ENCODE measurements at regions not wholly inside any gene's neighbourhood (a gene's known extent, or its start where the extent isn't known, plus 50 kb on each side); places are given as distances from the start of the nearest gene placed in this dataset.
"Not testable (repeated sequence)": the region's sequence is repeated elsewhere in the genome, so short reads cannot be mapped to it uniquely, and the experiment has no call there.

GRCh38 chr13:107809125-107809524 is 406.2 kb downstream of the LIG4 start:
- no peak for DNase-seq

DNA sequence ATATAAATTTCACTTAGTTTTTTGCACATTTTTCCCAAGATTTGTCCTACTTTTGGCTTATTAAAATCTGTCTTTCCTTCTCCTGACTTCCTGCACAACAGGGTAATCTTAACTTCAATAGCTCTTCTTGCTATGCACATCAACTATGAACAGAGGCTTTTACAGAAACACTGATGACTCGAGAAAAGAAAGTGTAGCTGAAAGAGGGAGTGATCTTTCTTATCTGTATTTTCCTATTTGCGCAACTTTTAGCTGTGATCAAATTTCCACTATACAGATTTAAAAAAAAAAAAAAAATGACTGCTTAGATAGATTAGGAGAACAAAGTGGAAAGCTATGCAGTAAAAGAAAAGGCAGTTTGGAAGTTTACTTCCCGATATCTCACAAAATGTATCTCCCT is 406.9 kb downstream of the LIG4 start:
- no peak for DNase-seq

GRCh38 chr13:107807306-107808073 is 407.8 kb downstream of the LIG4 start:
- DNase-seq: no peak

DNA sequence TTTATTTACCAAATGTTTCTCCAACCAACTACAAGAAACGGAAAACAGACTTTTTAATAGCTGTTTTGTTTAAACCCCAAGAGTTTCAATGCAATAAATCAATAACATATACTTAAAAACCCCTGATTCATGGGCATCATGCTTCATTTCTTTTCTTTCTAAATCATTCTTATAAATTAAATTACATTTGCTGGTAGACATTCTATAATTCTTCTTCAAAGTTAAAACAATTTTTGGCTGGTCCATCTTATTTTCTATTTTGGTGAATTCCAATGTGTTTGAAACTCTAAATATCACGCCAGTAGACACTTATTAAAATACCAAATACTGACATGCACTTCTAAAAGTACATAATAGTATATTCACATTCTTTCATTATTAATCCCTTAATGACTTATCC is 408.6 kb downstream of the LIG4 start:
- no peak for DNase-seq

DNA sequence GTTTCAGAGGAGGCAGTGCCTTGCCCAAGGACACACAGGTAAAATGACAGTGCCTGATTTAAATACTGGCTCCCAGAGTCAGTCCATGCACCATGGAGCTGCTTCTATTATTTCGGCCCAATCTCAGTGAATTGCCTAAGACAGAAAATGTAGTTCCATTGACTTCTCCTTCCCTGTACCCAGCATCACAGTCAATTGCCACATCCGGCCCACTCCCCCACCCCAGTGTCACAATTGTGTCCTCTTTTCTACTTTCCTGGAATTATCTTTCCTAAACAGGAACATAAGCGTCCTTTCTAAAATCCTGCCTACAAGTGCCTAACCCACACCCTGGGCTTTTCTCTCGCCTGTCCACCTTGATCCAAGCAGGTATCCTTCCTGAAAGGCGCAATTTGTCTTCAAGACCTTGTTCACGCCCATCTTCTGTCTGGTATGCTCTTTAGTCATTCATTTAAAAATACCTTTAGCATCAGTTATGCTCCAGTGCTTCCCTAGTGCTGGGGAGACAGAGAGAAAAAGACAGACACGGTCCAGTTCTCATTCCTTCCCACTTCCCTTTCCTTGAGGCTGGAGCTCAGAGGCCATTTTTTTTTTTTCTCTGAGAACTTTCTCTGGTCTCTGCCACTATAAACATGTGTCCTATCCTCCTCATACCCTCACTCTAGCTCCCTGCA is 411.4 kb downstream of the LIG4 start:
- no peak for DNase-seq

DNA sequence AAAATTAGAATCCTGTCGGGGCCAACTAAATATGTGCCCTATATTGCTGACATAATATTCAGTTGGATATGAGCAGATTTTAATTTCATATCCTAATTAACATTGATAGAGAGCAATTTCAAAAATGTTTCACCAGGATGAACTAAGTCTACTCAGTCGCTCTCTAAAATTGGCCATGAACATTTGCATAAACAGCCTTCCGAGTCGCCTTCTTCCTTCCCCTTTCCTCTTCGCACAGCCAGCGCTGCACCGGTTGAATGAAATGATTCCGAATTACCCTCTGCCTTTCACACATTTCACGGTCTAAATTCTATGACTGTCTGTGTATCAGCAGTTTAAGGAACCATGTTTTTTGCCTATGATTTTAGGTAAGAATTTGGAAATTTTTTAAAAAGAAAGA is 413.7 kb downstream of the LIG4 start:
- DNase-seq: no peak

DNA sequence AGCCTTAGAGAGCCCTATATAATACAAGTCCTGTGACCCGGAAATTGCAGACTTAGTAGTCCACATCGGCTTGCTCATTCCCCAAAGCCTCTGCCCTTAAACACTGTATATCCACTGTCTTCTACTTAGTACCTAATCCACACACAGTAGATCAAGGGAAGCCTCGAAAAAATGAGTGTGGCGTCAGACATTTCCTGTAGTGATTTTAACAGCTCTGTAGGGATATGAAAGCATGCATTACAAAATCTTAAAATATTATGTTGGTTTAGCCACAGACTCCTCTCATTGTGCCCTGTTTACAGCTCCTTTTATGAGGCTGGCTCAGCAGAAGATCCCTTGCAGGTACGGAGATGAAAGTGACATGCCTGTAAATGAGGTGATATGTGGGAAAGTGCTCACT is 416.3 kb downstream of the LIG4 start:
- no peak for DNase-seq

DNA sequence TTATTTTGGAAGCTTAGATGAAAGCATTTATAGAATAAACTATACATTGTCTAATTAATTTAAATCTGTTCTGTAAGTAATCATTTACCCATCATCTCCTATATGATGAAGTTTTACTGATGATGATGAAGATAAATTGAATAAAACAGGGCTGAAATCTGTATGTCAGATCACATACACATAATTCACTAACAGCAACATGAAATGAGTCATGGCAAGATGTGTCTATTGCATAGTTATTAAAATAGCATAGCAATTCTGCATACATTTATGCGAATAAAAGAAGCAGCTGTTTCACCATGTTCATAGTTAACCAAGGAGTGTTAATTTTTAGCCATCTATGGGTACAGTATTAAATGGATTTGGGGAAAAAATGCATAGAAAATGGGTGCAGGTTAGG is 424.9 kb downstream of the LIG4 start:
- no peak for DNase-seq

DNA sequence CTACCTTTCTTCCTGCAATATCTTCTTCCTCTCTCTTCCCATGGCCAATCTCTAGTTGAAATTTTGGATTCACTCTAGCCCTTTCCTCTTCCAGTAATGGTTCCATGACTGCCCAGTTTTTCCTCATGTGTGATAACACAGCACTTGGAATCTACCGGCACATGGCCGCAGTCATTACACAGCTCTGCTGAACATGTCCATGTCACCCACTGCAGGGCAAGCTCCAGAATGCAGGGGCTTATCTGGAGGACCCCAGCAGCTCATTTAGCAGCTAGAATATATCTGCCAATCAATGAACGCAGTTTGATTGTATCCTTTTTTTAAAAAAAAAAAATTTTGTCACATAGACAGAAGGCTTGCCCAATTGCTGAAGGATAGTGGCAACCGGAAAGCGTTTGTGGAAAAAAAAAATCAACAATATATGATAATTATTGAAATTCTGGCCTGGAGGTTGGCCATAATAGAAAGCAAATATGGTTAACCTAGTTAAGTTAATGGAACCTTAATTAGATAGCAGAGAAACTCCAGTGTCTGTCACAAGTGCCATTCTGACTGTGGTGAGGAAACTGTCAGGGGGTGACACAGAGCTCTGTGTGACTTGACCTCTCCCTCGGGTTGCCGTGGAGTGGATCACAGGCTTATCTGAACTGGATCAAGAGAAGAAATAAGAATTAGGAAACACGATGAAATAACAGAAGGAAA is 426.7 kb downstream of the LIG4 start:
- DNase-seq: no peak

DNA sequence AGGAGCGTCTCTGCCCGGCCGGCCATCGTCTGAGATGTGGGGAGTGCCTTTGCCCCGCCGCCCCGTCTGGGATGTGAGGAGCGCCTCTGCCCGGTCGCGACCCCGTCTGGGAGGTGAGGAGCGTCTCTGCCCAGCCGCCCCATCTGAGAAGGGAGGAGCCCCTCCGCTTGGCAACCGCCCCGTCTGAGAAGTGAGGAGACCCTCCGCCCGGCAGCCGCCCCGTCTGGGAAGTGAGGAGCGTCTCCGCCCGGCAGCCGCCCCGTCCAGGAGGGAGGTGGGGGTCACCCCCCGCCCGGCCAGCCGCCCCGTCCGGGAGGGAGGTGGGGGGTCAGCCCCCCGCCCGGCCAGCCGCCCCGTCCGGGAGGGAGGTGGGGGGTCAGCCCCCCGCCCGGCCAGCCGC is 432.7 kb downstream of the LIG4 start:
- not testable (repeated sequence) for DNase-seq

DNA sequence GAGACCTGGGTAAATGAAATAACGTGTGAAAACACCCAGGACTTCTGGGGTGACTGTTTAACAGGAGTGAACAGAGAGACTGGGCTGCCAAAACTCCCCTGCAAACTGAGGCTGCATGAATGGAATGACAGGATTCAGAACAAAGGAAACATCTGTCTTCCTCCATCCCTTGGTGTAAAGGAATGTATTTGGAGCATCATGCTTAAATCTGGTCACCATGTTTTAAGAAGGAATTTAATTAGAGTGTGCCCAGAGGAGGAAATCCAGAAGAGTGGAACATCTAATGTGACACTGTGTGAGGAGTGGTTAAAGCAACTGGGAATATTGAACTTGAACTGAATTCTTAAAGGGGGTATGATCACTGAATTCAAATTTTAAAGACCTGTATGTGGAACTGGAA is 437.2 kb downstream of the LIG4 start:
- DNase-seq: no peak

GRCh38 chr13:107770541-107770940 is 444.8 kb downstream of the LIG4 start:
- no peak for DNase-seq

- DNase-seq: no peak
These were observed 448.2 kb downstream of the LIG4 start for GRCh38 chr13:107767119-107767518.

- DNase-seq: no peak
These were observed 449.5 kb downstream of the LIG4 start for GRCh38 chr13:107765724-107766401.

GRCh38 chr13:107764046-107764445 is 451.3 kb downstream of the LIG4 start:
- DNase-seq: no peak

- DNase-seq: no peak
These were observed 461.6 kb downstream of the LIG4 start for GRCh38 chr13:107753748-107754147.

- no peak for DNase-seq
These were observed 462.0 kb downstream of the LIG4 start for GRCh38 chr13:107753291-107753690.

DNA sequence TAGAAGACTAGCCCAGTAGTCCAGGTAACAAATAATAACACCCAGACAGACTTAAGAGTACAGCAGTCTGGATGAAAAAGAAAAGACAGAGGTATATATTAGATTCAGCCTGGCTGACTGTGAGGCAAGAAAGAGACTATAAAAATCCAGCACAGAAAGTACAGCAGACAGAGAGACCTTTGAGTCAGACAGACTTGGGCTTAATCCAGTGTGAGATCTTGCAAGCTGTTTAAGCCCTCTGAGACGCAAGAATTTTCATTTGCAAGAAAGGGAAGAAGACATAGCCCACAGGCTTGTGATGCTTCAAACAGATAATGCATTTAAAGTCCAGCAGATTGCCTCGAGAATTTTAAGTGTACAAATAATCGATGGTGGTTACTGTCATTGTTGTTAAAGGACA is 471.4 kb downstream of the LIG4 start:
- DNase-seq: no peak

DNA sequence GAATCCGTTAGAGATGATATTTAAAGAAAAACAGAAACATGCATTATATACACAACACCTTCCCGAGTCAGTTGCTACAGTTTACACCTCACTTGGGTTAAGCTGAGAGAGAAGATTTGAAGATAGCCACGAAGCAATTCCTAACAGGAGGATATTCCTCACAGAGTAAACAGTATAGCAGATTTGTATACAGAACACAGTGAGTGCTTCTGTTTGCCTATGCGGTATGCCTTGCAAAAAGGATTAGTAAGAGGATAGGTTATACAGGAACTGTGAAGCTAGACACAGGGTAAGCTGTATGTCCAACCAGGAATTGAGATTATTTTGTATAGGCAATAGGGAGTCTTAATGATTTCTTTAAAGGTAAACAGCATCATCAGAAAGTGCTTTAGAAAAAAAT is 471.8 kb downstream of the LIG4 start:
- no peak for DNase-seq

- no peak for DNase-seq
These were observed 472.2 kb downstream of the LIG4 start for GRCh38 chr13:107743100-107743499.

DNA sequence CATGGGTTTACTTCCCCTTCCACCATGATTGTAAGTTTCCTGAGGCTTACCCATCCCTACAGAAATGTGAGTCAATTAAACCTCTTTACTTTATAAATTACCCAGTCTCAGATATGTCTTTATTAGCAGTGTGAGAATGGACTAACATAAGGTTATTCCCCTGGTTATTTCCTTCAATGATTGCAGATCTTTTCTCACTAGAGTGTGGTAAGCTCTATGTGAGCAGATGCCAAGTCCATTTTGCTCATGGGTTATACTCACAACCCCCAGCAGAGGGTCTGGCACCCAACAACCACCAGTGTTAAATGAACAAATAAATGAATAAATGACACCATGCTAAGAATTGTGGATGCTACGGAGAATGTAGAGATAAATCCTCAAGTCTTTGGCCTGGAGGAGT is 472.8 kb downstream of the LIG4 start:
- no peak for DNase-seq

- no peak for DNase-seq
These were observed 477.3 kb downstream of the LIG4 start for GRCh38 chr13:107738004-107738403.

GRCh38 chr13:107736731-107737130 is 478.6 kb downstream of the LIG4 start:
- no peak for DNase-seq

GRCh38 chr13:107736170-107736569 is 479.2 kb downstream of the LIG4 start:
- DNase-seq: no peak
